ENCODE measurements at regions not wholly inside any gene's neighbourhood (a gene's known extent, or its start where the extent isn't known, plus 50 kb on each side); places are given as distances from the start of the nearest gene placed in this dataset.

- no peak for DNase-seq
Observed at GRCh38 chr11:11710556-11710955, 88.8 kb upstream of the GALNT18 start.

DNA sequence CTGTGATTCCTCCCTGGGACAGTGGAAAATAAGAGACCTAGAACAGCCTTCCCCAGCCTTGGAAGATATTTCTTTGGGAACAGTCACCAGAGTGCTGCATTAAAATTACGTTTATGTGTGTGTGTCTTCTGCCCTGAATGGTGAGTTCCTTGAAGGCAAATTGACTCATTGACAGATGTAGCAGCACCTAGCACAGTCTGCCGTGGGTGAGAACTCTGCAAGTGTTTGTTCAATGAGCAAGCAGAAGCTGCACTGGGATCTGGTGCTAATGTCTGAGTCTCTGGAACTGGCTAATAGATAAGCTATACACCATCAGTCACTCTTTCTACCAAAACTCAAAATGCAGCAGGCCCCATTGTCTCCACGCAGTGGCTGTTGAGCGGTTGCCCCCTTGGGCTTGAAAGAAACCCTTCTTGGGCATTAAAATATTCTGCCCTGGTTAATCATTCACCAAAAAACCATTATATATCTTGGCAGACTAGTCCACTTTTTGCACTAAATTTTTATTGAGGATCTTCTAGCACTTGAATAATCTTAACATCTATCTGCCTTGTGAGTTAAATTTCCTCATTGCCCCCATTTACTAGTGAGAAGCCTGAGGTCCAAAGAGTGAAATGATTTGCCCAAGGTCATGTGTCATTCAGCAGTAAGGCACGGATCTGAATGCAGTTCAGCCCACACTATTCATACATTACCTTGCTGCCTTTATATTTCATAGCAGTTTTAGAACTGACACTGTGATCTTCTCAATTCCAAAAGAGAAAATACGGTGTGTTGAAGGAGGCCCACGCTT, 87.8 kb upstream of the GALNT18 start:
- DNase-seq = no peak

DNA sequence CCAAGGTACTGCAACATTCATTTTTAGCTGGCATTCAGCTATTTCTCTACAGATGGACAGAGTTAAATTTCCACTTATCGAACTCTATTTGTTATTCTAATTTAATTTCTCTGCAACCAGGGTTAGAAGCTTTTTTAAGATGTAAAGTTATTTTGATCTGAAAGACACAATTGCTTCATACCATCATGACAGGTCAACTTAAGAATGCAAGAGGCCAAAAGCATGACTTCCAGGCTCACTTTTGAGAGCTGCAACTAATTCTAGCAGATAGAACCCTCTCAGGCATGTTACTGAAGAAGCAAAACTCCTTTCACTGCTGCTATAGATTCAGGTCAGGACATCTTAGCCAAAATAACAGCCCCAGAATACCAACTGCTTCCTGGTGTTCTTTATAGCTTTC, 86.5 kb upstream of the GALNT18 start:
- no peak for DNase-seq

GRCh38 chr11:11706028-11706427, 84.2 kb upstream of the GALNT18 start:
- no peak for DNase-seq

- no peak for DNase-seq
Observed at GRCh38 chr11:11703885-11704284, 82.1 kb upstream of the GALNT18 start.

DNA sequence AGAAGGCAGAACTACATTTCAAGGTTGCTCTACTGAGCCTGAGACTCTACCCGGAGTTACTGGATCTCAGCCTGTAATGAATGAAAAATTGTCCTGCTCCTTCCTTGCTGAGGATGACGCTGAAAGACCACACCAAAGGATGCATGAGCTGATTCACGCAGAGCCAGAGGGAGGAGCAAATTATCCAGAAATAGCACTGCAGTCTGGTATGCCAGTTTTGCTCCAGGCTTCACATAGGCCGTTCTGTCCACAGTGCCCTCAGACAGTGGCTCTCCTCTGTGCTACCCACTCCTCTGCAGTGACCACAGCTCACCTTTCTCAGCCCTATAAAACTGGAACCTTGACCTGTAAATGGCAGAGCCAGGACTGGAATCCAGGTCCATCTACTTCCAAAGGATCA, 79.3 kb upstream of the GALNT18 start:
- no peak for DNase-seq

- no peak for DNase-seq
Observed at GRCh38 chr11:11697796-11698195, 76.0 kb upstream of the GALNT18 start.

- no peak for DNase-seq
Observed at GRCh38 chr11:11691296-11692151, 69.7 kb upstream of the GALNT18 start.

GRCh38 chr11:11681536-11681935, 59.7 kb upstream of the GALNT18 start:
- no peak for DNase-seq

DNA sequence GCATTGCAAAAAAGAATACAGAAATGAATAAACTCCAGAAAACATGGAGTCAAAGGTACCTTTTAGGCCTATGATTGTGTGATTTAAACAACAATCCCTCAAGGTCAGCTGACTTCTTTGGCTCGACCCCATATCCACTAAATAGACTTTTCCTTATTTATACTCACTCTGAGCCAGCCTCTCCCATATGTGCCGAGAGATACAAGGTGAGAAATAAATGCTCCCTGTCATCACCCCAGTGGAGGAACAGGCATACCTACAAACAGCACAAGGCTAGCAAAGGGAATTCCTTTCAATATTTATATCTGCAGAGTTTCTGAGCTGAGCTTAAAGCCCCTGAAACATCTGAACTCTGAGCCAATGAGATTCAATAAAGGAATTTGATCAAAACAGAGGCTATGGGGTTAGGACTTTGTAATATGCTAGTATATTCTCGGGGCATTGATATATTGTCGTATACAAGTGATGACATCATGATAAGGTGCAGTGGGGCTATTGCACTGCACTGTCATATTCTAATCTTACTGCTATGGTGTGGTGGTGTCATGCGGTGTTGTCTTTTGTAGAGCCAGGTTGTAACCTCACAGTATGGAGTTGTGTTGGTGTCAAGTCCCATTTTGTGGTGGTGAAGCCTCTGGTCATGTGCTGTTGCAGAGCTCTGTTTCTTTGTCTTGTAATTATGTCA, 56.0 kb upstream of the GALNT18 start:
- DNase-seq = no peak

DNA sequence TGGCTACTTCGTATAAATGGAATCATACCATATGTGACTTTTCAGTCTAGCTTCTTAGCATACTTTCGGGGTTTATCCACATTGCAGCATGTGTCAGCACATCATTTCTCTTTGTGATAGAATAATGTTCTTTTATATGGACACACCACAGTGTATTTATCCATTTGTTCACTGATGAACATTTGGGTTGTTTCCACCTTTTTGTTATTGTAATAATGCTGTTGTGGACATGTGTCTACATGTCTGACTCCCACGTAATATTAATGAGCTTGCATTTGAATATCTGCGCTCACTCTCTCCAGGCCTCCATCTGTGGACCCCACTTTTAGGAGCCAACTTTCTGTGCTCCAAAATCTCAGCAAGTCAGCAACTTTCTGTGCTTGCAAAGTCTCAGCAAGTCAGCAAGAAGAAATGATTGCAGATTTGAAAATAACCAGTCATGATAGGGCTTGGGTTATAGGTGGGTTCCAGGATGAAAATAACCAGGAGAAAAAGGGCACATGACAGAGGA, 53.9 kb upstream of the GALNT18 start:
- DNase-seq = no peak

- no peak for DNase-seq
Observed at GRCh38 chr11:11672789-11673188, 51.0 kb upstream of the GALNT18 start.

DNA sequence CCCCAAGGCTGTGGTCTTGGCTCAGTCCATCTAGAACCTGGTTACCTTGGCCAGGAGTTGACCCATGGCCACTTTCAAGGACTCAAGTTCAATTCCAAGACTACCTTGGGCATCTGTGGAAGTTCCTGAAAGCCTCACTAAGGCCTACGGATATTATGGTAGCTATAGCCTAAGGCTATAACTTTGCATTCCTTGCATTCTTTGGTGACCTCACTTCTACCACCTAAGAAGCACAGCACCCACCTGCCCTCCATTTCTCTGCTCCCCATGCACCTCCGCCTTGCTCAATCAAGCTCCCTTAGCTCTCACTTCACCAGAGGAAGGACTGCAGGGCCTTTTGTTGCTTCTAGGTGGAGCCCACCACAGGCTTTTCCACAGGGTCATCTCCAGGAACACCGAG, 50.3 kb upstream of the GALNT18 start:
- DNase-seq = no peak

All from OCI-M1 (cell line).